HUDEP-2 (cell line): ENCODE measurements at regions not wholly inside any gene's neighbourhood (a gene's known extent, or its start where the extent isn't known, plus 50 kb on each side); places are given as distances from the start of the nearest gene placed in this dataset.

Experiments
- DNase-seq, 76 experiments: peaks; one replicate each; lab custom pipeline; 2025; ENCODE audit not compliant: unreplicated experiment in 76 of 76; lab: John Stamatoyannopoulos, UW

GRCh38 chr2:5491523-5491922 is 200.7 kb upstream of the SOX11 start:
- DNase-seq, result no peak

DNA sequence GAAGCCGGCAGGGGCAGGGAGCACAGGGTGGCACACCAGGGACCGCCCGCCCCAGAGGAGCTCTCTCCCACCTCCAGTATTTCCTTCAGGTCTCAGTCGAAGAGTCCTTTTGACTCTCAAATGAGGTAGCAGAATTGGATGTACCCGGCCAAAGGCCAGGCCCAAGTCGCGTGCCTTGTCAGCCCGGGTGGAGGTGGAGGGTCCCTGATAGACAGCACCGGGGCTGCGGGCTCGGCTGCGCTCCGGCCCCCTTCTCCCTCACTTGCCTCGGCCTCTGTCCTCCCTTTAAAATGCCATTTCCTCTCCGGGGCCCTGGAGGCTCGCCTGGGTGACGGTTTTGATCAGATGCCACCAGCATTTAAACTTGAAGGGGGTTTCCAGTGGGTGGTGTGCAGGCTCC is 198.9 kb upstream of the SOX11 start:
- no peak for DNase-seq

- DNase-seq, result no peak
These were observed 198.0 kb upstream of the SOX11 start for GRCh38 chr2:5494212-5494611.

DNA sequence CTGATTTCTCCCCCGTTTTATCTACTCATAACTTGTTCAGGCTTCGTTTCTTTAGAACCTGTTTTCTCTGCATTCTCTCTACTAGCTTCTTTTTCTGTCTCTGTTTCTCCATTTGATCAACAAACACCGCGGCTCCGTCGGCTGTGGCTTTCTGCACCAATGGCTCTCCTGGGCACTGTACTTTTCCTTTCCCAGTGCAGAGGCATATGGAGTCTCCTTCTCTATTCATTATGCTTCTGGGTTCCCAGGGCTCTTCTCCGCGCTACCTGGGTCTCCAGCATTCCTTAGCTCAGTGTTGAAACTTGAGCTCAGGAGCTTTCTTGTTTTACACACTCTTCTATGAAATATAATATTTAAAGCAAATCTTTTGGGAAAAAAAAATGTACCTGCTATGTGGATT is 196.6 kb upstream of the SOX11 start:
- no peak for DNase-seq

GRCh38 chr2:5497874-5498273 is 194.3 kb upstream of the SOX11 start:
- DNase-seq, result no peak

- DNase-seq, result no peak
These were observed 190.4 kb upstream of the SOX11 start for GRCh38 chr2:5501807-5502206.

- no peak for DNase-seq
These were observed 189.8 kb upstream of the SOX11 start for GRCh38 chr2:5502385-5502784.

- no peak for DNase-seq
These were observed 187.4 kb upstream of the SOX11 start for GRCh38 chr2:5504756-5505155.

DNA sequence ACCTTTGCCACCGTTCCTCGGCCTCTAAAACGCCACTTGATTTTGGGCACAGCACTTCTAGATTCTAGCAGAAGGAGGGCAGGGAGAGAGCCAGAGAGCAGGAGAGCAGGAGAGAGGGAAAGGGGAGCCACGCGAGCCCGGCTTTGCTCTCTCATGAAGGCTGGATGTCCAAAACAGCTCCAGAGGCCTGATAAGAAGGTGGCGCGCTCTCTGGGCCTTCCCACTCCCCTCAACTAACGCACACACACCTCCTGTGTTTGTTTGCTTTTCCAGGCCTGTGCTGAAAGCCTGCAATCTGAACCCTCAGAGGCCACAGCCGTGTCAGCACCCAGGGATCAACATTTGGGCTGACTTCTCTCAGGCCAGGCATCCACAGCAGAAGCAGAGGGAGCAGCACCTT is 184.8 kb upstream of the SOX11 start:
- DNase-seq, result no peak

DNA sequence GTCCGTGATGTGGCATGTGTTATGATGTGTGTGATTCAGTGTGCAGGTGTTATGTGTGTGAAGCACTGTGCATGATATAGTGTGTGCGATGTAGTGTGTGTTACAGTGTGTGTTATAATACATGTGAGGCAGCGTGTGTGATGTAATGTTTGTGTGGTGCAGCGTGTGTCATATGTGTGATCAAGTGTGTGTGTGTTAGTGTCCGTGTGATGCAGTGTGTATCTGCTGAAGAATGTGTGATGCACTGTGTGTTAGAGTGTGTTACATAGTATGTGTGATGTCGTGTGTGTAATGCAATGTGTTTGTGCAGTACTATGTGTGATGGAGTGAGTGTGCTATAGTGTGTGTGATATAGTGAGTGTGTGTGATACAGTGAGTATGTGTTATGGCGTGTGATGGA is 182.8 kb upstream of the SOX11 start:
- DNase-seq, result no peak

GRCh38 chr2:5510082-5510481 is 182.1 kb upstream of the SOX11 start:
- no peak for DNase-seq

DNA sequence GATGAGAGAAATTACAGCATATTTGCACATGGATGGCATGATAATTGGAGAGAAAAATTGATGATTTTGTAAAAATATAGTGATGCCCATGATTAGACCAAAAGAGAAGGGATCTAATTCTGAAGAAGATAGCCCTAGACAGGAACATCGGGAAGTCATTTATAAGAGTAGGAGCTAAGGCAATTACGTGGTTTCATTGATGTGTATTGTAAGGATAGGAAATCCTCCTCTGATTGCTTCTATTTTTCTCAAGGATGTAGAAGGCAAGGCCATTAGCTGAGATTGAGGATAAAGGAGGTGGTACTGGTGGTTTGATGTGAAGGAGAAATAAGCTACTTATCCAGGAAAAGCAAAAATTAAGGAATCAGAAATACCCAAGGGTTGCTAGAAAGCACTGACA is 176.5 kb upstream of the SOX11 start:
- no peak for DNase-seq

DNA sequence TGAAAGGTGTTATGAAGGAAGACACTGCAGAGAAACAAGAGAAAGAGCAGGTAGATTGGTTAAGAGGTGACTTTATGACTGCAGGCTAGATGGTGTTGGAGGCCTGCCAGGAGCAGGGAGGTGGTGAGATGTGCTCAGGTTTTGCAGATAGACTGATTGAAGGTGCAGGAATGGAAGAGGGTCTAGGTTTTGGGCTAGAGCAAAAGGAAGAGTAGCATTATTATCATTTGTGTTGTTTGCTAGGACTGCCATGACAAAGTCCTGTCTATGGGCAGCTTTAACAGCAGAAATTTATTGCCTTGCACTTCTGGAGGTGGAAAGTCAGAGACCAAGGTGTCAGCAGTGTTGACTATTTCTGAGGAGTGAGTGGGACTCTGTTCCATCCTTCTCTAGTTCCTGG is 172.9 kb upstream of the SOX11 start:
- no peak for DNase-seq

DNA sequence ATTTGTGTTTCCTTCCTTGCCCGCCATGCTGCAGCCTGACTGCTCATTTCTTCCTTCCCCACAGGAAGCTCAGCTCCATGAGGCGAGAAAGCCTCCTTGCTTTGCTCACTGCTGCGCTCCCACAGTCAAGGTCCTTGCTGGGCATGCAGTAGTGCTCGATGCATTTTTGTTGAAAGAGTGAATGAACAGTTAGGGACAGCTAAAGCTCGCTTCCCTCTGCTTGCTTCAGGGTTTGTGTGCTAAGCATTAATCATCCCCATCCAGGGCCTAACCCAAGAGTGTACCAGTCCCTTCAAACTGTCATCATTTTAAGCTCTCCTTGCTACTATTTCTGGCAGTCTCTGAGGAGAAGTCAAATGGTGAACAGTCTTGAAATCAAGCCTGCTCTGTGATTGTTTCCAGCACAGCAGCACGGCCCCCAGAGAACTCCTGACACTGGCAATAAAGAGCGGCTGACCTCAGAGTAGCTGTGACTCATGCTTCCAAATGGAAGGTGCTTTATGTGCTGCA is 171.7 kb upstream of the SOX11 start:
- DNase-seq, result no peak

DNA sequence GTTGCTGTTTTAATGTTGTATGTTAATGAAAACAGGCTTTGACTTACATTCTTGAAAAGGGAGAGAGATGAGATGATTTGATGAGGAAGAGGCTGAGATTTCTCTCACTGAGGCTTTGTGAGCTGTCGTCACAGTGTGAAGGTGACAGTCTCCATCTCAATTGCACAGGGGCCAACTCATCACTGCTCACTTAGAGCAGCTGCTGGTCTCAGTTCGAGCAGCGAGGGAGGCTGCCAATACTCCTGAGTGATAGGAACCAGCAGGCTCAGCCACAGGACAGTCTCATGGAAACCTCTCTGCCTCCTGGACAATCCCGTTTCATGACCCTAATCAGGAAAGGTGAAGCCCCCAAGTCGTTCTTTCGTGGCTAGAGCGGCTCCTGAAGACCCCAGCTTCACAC is 170.7 kb upstream of the SOX11 start:
- no peak for DNase-seq

GRCh38 chr2:5524551-5524950 is 167.6 kb upstream of the SOX11 start:
- no peak for DNase-seq

GRCh38 chr2:5528706-5529105 is 163.5 kb upstream of the SOX11 start:
- DNase-seq, result no peak

DNA sequence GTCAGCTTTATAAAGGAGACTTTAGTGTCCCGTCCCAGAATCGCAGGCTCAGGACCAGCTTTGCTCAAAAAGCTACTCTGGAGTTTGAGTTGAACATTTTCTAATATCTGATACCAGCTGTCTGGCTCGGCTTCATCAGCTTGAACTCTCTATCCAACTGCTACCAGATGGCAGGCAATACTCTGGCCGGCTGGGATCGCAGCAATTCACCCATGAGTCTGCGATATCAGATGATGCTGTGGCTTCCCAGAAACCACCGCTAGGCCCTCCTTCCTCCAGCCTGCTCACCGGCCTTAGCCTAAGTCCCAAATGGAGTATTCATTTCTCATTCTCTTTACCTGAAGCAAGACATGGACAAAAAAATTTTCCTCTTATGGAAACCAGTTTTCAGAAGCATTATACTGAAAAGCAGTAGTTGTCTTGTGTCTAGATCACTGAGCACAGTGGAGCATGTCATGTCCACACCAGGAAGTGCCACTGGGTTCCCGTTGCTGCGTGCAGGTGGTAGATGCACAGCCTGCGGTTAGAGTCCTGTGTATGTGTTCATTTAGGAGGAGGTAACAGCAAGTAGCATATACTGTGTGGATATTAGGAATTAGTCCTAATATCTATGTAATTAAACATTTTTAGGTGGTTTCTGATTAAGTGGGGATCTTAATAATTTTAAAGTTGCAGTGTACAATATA is 162.0 kb upstream of the SOX11 start:
- DNase-seq, result no peak

DNA sequence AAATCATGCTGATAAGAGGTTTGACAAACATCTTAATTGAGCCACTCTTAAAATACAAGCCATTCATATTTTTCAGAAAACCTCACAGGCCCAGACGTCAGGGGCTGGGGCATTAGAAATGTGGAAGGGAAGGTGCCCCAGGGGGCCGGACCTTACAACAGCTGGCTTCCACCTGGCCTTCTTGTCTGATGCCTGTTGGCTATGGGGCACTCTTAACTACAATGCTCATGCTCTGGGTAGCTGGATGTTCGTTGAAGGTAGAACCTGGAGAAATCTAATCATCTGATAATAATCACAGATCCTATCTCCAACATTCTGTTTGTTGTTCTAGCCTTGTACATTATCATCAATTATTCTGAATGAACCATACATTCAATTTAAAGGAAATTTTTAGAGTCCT is 156.9 kb upstream of the SOX11 start:
- no peak for DNase-seq

DNA sequence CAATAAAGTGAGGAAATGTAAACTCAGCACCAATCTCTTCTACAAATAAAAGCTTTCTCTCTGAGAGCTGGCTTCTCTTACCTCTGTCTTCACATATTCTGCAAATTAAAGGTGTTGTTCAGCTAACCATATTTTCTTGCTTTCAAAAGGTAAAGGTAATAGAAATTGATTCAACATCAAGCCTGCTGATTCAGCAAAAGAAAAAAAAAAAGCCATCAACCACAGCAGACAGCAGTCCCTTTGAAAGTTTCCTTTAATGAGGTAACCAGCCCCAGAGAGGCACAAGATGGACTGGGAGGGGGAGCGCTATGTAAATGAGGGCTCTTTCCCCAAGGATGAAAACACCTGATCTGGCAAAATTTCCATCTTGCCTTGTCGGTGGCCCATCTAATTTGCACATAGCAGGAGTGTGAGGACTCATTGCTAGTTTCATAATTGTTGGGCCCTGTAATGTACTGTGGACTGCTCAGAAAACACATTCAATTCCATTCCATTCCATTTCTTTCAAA is 154.9 kb upstream of the SOX11 start:
- DNase-seq, result no peak

GRCh38 chr2:5538313-5538712 is 153.9 kb upstream of the SOX11 start:
- no peak for DNase-seq

GRCh38 chr2:5538772-5539171 is 153.4 kb upstream of the SOX11 start:
- no peak for DNase-seq
